ENCODE measurements at regions not wholly inside any gene's neighbourhood (a gene's known extent, or its start where the extent isn't known, plus 50 kb on each side); places are given as distances from the start of the nearest gene placed in this dataset.

DNA sequence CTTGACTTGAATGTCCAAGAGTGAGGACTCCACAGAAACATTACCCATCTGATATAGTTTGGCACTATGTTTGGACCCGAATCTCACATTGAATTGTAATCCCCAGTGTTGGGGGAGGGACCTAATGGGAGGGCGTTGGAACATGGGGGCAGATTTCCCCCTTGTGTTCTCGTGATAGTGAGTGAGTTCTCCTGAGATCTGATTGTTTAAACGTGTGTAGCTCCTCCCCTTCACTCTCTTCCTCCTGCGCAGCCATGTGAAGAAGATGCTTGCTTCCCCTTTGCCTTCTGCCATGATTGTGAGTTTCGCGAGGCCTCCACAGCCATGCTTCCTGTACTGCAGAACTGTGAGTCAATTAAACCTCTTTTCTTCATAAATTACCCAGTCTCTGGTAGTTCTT, 273.9 kb upstream of the TBC1D5 start:
- TF ChIP-seq, protein P1, sequence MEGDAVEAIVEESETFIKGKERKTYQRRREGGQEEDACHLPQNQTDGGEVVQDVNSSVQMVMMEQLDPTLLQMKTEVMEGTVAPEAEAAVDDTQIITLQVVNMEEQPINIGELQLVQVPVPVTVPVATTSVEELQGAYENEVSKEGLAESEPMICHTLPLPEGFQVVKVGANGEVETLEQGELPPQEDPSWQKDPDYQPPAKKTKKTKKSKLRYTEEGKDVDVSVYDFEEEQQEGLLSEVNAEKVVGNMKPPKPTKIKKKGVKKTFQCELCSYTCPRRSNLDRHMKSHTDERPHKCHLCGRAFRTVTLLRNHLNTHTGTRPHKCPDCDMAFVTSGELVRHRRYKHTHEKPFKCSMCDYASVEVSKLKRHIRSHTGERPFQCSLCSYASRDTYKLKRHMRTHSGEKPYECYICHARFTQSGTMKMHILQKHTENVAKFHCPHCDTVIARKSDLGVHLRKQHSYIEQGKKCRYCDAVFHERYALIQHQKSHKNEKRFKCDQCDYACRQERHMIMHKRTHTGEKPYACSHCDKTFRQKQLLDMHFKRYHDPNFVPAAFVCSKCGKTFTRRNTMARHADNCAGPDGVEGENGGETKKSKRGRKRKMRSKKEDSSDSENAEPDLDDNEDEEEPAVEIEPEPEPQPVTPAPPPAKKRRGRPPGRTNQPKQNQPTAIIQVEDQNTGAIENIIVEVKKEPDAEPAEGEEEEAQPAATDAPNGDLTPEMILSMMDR (IDR thresholded peaks at IDR 0.05), result no peak
- no peak for TF ChIP-seq EZH2 (IDR thresholded peaks at IDR 0.05; ENCODE audit: borderline replicate concordance, insufficient read depth, low read depth, low read length, poor library complexity, severe bottlenecking)

Data from B cell (primary cell).